Tibial artery (tissue), 4 donors: ENCODE measurements at regions not wholly inside any gene's neighbourhood (a gene's known extent, or its start where the extent isn't known, plus 50 kb on each side); places are given as distances from the start of the nearest gene placed in this dataset.
A peak's percentile ranks its signal among the peaks of the same experiment; 100 is the strongest.
"Not testable (repeated sequence)": the region's sequence is repeated elsewhere in the genome, so short reads cannot be mapped to it uniquely, and the experiment has no call there.

Experiments used
- DNase-seq, 2 donors: peaks; one replicate each; pipeline ENCODE4 v3.0.0-alpha.2; 2019
- H3K27ac ChIP-seq, 2 donors: fragments of 200-600 bp; sonication (generic) in 1 of 2; 1 replicate in 1 of 2; 2 replicates in 1 of 2; pipeline ENCODE4 v1.5.1; 2018 to 2019; ENCODE audit warnings: mild to moderate bottlenecking in 1 of 2
- H3K27me3 ChIP-seq, 2 donors: fragments of 200-600 bp; sonication (generic) in 1 of 2; one replicate each; pipeline versions ENCODE4 v1.5.1 to v1.6.0; 2016 to 2019
- H3K36me3 ChIP-seq, 3 donors: fragments of 200-600 bp; sonication (generic) in 2 of 3; one replicate each; pipeline ENCODE4 v1.5.1; 2016 to 2019; ENCODE audit warnings: mild to moderate bottlenecking in 2 of 3
- H3K4me1 ChIP-seq, 4 donors: fragments of 200-600 bp; sonication (generic) in 2 of 4; 1 replicate in 3 of 4; 2 replicates in 1 of 4; pipeline ENCODE4 v1.5.1; 2016 to 2019
- H3K4me3 ChIP-seq, 2 donors: fragments of 200-600 bp; sonication (generic) in 1 of 2; 1 replicate in 1 of 2; 2 replicates in 1 of 2; pipeline ENCODE4 v1.5.1; 2018 to 2019; ENCODE audit warnings: mild to moderate bottlenecking in 2 of 2
- H3K9me3 ChIP-seq, 3 donors: fragments of 200-600 bp; sonication (generic) in 1 of 3; one replicate each; pipeline ENCODE4 v1.5.1; 2016 to 2019
- intact Hi-C: fragments of 100-400 bp; cut with DNase I; formaldehyde crosslinking; loops from one replicate; pipeline ENCODE4 v1.15.0; 2023; ENCODE audit warnings: low total_unique reads
- TF ChIP-seq, protein P1 (sequence below), 2 experiments: fragments of 200-600 bp in 1 of 2; fragments of 450-650 bp in 1 of 2; IDR thresholded peaks; one replicate each; pipeline ENCODE4 v1.5.1; 2017 to 2019; ENCODE audit warnings: antibody characterized with exemption in 2 of 2, mild to moderate bottlenecking in 1 of 2, moderate library complexity in 1 of 2

DNA sequence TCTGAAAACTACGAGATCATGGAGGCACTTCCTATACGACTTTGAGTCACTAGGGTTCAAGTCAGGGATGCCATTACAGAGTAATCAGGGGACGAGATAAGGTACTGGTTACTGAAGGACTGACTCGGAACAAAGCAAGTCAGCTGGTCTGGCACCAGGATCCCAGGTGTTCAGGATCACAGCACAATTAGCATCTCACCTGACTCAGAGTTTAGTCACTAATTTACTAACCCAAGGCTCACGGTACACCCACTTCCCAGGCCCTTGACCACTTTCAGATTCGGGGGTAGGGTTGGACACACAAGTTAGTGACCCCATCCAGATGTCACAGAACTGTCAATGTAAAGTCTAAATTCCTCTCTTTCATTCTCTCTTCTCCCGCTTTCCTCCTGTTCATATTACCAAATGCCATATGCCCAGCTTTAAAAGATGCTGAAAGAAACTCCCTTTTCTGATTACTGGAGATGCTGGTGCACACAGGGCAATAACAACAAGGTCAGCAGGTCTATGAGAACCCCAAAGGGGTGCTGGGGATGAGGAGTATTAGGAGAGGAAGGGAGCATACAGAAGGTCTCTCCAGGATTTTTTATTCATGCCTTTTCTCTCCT lies 657.8 kb downstream of the TLE1 start:
- no peak overlapping the region for H3K4me3 ChIP-seq
- peaks cover 0 to 17% (median 3%) of the 10 kb centered on the region in 4 donors for H3K4me1 ChIP-seq
- no peaks in the 10 kb centered on the region for H3K27me3 ChIP-seq
- no peaks in the 10 kb centered on the region for H3K9me3 ChIP-seq
- no peaks in the 10 kb centered on the region for H3K36me3 ChIP-seq
- intact Hi-C loops: no loop called here
- H3K27ac ChIP-seq: peak overlapping the region in 1 of 2 donors; percentile 21
- DNase-seq: no peak
- TF ChIP-seq, protein P1, sequence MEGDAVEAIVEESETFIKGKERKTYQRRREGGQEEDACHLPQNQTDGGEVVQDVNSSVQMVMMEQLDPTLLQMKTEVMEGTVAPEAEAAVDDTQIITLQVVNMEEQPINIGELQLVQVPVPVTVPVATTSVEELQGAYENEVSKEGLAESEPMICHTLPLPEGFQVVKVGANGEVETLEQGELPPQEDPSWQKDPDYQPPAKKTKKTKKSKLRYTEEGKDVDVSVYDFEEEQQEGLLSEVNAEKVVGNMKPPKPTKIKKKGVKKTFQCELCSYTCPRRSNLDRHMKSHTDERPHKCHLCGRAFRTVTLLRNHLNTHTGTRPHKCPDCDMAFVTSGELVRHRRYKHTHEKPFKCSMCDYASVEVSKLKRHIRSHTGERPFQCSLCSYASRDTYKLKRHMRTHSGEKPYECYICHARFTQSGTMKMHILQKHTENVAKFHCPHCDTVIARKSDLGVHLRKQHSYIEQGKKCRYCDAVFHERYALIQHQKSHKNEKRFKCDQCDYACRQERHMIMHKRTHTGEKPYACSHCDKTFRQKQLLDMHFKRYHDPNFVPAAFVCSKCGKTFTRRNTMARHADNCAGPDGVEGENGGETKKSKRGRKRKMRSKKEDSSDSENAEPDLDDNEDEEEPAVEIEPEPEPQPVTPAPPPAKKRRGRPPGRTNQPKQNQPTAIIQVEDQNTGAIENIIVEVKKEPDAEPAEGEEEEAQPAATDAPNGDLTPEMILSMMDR (IDR thresholded peaks at IDR 0.05): no peak

DNA sequence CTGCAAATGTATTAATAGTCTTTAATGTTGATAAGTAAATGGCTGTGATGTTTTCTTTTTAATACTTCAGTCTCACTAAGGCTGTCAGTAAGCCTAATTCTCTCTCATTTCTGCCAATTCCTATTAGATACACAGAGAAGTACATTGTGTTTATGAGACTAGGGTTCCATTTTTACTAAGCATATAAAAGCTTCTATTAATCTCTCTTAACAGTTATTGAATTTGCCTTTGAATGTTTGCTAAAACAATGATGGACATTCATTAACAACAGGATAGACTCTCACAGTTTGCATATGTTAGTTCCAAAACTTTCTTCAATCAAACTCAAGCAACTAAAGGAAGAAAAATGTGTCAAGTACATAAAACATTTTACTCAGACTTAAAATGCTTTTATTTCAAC lies 659.3 kb downstream of the TLE1 start:
- Histone ChIP-seq H3K4me3 (no peak overlapping the region), H3K27ac (no peak overlapping the region), H3K36me3 (no peaks in the 10 kb centered on the region), H3K27me3 (no peaks in the 10 kb centered on the region), H3K4me1 (peaks cover 0 to 17% (median 3%) of the 10 kb centered on the region in 4 donors), H3K9me3 (no peaks in the 10 kb centered on the region)
- intact Hi-C loops: no loop called here
- TF ChIP-seq, protein P1 (IDR thresholded peaks at IDR 0.05): no peak
- no peak for DNase-seq

DNA sequence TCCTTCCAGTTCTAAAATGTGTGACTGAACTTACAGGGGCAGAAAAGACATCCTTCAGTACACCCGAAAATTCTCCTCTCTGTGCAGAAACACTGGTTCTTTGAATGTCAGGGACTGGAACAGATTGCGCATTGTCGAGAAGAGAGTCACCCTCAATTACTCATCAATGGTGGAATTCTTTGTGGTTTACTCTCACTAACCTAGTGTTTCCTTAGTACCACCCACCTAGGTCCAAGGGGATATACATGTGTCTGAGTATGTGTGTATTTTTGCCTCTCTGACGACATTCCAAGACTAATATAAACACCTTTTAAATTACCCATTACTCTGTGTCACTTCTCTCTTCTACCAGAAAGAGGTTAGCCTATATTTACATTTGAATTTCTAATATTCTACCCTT lies 660.8 kb downstream of the TLE1 start:
- no peak for DNase-seq
- no peaks in the 10 kb centered on the region for H3K27me3 ChIP-seq
- peaks cover 0 to 17% (median 3%) of the 10 kb centered on the region in 4 donors for H3K4me1 ChIP-seq
- H3K27ac ChIP-seq: no peak overlapping the region
- TF ChIP-seq, protein P1 (IDR thresholded peaks at IDR 0.05): no peak
- intact Hi-C loops: no loop called here
- no peaks in the 10 kb centered on the region for H3K9me3 ChIP-seq
- H3K4me3 ChIP-seq: no peak overlapping the region
- no peaks in the 10 kb centered on the region for H3K36me3 ChIP-seq

DNA sequence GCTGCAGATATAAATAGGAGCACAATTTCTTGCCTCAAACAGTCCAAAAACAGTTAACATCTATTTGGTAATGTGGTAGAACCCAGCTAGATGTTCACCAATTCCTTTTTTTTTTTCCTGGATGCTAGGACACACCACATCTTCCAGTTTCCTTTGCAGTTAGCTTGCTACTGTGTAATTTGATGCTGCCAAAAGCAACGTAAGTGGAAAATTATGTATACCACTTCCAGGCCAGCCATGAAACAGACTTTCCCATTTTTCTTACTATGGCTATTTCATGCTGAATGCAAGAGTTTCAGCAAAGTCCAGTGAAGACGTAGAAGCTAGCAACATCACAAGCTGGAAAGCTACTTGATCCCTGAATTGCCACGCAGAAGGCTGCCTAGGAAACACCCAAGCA lies 667.2 kb downstream of the TLE1 start:
- DNase-seq: no peak
- Histone ChIP-seq H3K27ac (no peak overlapping the region), H3K27me3 (no peaks in the 10 kb centered on the region), H3K4me3 (no peak overlapping the region), H3K36me3 (no peaks in the 10 kb centered on the region), H3K9me3 (no peaks in the 10 kb centered on the region), H3K4me1 (no peaks in the 10 kb centered on the region)
- TF ChIP-seq, protein P1 (IDR thresholded peaks at IDR 0.05): no peak
- intact Hi-C loops: no loop called here

DNA sequence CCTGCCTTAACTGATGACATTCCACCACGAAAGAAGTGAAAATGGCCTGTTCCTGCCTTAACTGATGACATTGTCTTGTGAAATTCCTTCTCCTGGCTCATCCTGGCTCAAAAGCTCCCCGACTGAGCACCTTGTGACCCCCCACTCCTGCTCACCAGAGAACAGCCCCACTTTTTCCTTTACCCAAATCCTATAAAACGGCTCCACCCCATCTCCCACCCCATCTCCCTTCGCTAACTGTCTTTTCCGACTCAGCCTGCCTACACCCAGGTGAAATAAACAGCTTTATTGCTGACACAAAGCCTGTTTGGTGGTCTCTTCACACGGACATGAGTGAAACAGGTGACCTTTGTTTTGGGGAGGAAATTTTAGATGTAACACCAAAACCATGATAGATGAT lies 674.4 kb downstream of the TLE1 start:
- H3K27me3 ChIP-seq, intact Hi-C loops, H3K36me3 ChIP-seq, H3K9me3 ChIP-seq, H3K27ac ChIP-seq, H3K4me1 ChIP-seq, DNase-seq, H3K4me3 ChIP-seq: not testable (repeated sequence)

DNA sequence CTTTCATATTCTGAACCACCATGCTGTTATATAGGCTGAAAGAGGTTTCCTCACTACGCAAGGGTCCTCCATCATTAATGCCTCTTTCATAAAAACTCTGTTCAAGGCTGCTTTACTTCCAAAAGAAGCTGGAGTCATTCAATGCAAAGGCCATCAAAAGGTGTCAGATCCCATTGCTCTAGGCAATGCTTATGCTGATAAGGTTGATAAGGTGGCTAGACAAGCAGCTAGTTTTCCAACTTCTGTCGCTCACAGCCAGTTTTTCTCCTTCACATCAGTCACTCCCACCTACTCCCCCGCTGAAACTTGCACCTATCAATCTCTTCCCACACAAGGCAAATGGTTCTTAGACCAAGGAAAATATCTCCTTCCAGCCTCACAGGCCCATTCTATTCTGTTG lies 676.2 kb downstream of the TLE1 start:
- H3K27me3 ChIP-seq, H3K4me3 ChIP-seq, H3K9me3 ChIP-seq, intact Hi-C loops, H3K27ac ChIP-seq, H3K36me3 ChIP-seq, H3K4me1 ChIP-seq, DNase-seq: not testable (repeated sequence)

DNA sequence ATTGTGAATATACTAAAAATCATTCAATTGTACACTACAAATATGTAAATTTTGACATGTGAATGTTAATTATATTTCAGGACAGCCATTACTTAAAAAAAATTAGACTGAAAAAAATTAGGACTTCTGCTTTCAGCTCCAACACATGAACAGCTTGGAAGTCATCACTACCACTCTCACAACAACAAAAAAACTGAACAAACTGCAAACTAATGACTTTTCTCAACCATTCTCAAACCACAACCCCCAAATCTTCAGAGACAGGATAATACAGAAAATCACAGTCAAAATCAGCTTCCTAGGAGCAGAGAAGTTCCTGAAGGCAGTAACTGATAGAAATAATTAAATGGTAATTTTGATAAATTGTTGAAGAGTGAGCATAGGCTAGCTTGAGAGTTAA lies 686.4 kb downstream of the TLE1 start:
- Histone ChIP-seq H3K4me1 (no peaks in the 10 kb centered on the region), H3K27me3 (no peaks in the 10 kb centered on the region), H3K9me3 (peaks cover 0 to 4% (median 0%) of the 10 kb centered on the region in 3 donors), H3K36me3 (no peaks in the 10 kb centered on the region), H3K4me3 (no peak overlapping the region), H3K27ac (no peak overlapping the region)
- TF ChIP-seq, protein P1 (IDR thresholded peaks at IDR 0.05): no peak
- no peak for DNase-seq
- intact Hi-C loops: loop anchor here (10.0 kb wide), 1 partner anchor 1408 kb away; no protein-coding TSS in a partner anchor
